NCI-H82 treated with DMSO at 0.1 percent for 48 hours (cell line): ENCODE measurements at regions not wholly inside any gene's neighbourhood (a gene's known extent, or its start where the extent isn't known, plus 50 kb on each side); places are given as distances from the start of the nearest gene placed in this dataset.
"Not testable (repeated sequence)": the region's sequence is repeated elsewhere in the genome, so short reads cannot be mapped to it uniquely, and the experiment has no call there.

Source experiments
- DNase-seq: peaks from one replicate; lab custom pipeline; 2025; ENCODE audit not compliant: unreplicated experiment; lab: John Stamatoyannopoulos, UW

DNA sequence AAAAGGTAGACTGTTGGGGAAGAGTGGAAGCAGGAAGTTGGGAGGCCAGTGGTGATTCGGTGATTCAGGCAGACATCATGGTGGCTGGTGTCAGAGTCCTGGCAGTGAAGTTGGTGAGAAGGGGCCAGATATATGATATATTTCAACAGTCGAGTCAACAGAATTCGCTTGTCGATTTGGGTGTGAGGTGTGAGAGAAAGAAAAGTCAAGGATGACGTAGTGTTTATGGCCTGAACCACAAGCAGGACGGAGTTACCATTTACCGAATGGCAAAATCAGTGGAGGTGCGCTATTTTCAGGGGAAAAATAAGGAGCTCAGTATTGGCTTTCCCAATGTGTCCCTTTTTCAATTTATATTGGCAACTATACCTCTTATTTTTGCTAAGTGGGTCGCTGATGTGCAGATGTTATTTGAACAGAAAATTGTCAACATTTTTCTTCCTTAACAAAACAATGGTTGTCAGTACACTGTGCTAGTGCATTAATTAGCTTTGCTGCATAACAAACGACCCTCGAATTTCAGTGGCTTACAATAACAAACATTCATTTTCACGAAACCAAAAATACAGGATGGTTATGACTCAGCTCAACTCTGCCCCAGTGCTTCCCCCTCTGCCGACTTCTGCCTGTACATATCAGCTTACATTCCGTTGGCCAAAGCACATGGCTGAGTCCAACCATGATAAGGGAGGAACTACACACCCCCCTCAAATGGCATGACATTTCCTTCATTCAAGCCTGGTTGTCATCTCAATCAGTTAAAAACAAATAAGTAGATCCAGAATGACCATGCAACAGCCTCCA lies 255.0 kb upstream of the ZFP64 start:
- no peak for DNase-seq

DNA sequence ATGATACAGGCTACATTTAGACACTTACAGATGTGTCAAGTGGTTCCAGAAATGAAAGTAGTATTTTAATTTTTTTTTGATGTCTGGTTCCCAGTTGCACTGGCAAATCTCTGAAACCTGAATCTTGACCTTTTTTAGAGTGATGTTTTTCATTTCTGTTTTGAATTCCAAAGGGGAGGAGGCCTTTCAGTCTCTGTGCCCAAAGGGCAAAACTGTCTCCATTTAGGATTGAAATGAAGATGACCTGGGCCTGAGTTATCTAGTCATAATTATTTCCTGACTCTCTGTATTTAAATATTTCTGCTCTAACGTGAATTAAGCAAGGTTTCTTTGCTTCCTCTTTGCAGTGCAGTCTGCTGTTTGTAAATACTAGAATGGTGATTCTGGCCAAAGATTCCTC lies 252.9 kb upstream of the ZFP64 start:
- no peak for DNase-seq

DNA sequence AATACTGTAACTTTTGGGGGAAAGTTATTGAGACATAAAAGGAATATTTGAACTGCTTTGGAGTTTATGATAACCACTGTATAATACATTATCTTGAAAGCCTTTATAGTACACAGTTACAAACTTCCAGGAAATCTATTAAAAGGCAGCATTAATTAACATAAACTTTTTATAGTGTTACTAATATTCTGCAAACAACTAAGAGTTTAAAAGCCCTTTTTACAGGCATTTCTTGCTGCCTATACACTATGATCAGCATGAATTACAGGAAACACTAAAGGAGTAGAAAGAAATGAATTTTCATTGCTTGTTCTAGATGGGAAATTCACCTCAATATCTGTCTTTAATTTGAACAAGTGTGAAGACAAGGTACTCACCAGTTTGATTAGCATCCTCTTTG lies 252.3 kb upstream of the ZFP64 start:
- DNase-seq = no peak

DNA sequence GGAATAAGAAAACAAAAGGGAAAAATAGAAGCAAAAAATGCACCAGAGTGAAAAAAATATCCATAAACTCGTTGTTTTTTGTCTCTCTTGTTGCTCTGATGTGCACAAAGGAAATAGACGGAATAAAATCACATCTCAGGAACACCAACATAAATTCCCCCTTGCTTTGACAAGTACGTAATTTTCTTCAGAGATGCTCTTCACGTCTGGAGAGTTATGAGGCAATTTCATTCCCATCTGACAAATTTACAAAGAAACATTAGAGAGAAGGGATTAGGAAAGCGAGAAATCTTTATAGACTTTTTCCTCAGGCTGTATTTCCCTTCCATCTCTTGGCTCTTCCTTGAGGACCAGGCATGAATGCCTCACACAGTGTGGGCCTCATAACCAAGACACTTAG lies 250.1 kb upstream of the ZFP64 start:
- no peak for DNase-seq

DNA sequence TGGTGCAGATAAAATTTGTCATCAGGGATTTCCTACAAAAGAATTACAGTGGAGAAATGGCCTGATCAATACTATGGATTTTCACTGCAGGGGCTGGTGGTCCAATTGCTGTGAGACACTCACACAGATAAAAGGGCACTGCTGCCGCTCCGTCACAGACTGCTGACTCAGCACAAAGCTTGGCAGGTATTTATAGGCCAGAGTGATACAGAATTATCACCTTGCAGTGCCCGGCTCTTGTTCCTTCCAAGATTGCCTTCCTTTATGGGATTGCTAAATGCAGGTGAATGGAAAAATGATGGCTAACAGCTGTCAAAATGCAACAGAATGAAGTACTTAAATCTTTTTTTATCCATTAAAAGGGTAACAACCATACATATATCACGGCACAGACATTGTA lies 247.8 kb upstream of the ZFP64 start:
- no peak for DNase-seq

DNA sequence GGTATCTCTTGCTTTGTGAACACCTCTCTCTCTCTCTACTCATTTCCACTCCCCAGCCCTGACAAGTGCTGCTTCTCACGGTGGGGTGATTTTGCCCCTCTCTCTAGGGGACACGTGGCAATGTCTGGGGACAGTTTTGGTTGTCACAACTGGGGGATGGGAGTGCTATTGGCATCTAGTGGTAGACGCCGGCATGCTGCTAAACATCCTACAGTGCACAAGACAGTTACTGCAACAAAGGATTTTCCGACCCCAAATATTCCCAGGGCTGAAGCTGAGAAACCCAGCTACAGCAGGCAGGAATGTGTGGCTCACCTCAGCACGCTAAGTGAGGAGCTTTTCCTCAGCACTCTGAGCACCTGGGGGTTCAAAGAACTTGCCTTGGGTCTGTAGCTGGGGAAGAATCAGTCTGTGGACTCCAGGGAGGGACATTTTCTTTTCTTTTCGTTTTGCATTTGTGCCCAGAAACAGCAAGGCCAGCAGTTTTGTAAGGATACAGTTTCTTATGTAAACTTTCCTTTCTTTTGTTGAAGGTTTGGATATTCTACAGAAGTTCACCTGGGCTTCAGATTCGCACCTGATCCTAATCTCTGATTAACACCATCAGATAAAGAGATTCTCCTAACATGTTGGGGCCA lies 246.9 kb upstream of the ZFP64 start:
- no peak for DNase-seq

DNA sequence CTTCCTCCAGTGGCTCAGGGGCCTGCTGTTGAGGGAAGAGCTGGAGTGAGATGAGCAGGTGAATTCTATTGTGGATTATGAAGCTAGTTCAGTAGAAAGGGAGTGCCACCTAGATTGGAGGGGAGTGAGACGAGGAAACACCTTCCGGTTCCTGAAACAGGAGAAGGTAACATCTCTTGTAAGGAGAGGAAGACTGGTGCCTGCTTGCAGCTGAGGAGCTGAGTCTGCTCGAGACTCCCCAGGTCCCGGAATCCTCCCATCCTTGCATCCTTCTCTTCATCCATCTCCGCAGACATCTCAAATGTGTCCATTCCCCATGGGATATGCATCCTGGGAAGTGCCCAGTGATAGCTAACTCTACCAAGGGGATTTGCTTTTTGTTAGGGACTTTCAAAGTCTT lies 242.9 kb upstream of the ZFP64 start:
- no peak for DNase-seq

DNA sequence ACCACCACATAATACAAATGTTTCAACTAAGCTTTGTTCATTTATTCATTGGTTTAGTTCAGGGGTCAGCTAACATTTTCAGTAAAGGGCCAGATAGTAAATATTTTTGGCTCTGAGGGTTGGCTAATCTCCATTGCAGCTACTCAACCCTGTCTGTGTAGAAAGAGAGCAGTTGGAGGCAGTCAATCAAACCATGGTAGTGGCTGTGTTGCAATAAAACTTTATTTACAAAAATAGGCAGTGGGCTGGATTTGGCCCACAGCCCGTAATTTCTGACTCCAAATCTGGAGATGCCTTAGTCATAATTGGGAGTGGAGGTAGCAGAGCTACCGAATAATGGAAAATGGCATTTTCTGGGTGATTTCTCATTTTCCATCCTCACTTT lies 242.5 kb upstream of the ZFP64 start:
- no peak for DNase-seq

DNA sequence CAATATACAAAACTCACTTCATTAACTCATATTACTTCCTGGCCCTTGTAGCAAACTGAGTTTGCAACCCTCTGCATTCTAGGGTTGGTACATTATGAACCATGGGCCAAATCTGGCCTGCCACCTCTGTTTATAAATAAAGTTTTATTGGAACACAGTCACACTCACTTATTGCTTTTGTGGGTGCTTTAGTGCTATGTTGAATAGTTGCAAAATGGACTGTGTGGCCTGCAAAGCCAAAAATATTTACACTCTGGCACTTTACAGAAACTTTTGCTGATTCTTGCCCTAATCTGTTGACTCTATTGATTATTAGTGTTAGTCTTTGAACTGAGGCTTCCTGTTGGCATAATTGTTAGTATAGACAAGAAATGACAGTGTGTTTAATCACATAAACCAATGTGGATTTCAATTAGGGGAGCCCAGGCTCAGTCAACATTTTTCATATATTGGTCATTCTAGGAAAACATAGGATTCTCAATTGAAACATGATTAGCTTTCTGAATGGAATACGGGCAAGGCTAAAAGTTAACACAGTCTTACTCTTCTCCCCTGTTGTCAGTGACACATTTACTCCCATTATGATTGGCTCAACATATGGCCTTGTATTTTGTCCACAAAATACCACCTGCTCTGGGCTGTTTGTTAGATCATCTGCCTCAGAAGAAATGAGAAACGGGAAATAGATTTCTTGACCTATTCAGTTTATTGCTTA lies 241.9 kb upstream of the ZFP64 start:
- DNase-seq = no peak

DNA sequence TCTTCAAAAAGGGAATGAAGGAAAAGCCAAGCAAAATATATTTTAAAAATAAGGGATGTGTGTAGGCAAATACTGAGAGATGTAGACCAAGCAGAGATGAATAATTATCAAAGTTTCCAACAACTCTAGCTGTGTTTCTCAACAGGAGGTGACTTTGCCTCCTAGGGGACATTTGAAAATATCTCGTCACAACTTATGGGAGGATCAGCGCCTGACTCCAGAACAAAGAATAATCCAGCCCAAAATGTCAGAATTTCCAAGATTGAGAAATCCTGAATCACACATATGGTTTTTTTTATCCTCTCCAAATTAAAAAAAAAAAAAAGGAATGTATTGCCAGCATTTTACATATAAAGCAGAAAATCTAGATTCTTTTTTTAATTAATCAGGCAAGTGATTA lies 241.2 kb upstream of the ZFP64 start:
- DNase-seq = no peak

DNA sequence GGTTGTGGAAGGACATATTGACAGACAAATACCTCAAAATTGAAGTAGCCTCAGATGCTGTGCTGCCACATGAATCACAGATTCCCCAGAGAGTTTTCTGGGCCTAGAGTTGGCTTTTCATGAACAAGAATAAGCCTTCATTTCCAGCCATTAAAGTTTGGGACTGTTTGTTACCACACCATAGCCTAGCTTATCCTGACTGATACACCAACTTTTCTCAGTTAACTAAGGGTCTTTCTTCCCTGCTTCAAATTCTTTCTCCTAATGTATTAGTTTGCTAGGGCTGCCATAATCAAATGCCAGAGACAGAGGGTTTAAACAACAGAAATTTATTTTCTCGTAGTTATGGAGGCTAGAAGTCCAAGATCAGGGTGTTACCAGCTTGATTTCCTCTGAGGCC lies 237.4 kb upstream of the ZFP64 start:
- DNase-seq = no peak

DNA sequence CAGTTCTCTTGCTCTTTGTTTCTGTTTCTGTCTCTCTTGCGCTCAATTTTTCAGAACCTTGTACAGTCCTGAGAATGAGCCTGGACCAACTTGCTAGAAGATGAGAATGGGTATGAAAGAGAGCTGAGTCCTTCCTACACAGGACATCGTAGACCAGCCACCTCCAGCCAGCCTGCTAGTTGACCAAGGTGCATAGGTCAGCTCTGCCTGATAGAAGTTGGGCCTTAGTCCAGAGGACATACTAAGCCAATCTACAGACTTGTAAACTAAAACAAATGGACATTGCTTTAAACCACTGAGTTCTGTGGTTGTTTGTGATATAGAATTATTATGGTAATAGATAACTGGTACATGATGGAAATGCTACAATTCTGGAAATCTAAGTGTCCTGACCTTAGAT lies 236.4 kb upstream of the ZFP64 start:
- DNase-seq = no peak

DNA sequence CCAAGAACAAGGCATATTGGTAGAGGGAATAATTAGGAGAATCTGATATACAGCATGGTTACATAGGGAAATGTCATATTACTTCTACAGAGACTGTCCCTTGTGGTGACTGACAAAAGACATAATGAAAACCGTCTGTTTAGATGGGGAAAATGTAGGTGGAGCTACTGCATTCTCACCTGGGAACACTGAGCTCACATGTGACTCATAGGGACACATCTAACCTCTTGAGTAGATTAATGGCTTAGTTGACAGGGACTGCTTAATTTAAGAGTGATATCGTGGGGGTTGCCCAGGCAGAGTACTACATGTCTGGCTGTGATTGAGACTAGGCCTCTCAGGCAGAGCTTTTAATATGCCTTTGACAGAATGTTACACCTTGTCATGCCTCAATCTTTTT lies 235.3 kb upstream of the ZFP64 start:
- peak; percentile 33 for DNase-seq

DNA sequence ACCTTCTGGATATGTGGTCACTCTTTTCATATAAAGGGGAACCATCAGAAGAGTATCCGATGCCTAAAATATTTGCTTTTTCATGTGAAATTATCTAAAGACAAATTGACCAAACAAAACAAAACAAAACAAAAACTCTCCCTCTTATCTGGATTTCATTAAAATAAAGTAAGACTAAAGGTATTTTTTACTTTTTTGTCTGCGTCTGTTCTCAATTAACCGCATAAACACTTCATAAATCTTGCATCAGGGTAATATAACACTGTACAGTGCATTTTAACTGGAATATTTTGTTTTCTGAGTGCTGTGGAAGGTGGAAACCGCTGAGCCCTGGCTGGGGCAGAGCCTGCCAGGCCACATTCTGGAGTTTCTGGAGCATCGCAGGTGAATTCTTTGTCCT lies 234.1 kb upstream of the ZFP64 start:
- DNase-seq = no peak

DNA sequence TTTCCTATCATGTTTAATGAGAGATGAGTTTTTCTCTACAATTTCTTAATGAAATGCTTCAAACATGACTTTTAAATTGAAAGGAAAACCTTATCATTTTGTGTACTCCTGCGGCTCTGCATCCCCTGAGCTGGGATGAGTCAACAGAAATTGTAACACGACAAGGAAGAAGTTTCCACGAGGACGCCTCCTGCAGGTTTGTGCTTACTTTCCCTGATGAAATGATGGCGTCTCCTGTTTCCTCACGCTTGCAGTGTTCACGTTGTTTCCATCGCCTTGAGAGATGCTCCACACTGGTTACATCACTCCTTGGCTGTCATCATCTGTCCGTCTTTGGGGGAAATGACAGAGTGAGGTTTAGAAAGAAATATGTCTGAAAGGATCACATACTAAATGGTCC lies 233.7 kb upstream of the ZFP64 start:
- DNase-seq = no peak

DNA sequence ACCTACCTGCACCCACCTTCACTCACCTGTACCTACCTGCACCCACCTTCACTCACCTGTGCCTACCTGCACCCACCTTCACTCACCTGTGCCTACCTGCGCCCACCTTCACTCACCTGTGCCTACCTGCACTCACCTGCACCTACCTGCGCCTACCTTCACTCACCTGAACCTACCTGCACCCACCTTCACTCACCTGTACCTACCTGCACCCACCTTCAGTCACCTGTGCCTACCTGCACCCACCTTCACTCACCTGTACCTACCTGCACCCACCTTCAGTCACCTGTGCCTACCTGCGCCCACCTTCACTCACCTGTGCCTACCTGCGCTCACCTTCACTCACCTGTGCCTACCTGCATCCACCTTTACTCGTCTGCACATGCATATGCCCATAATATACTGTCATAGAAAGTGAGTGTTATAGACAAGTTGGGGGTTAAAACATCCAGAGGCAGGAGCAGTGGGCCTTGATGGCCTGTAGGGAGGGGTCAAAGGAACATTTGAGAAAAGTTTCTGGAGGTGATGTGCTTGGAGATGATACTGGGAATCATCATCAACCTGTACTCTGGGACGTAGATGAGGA lies 232.9 kb upstream of the ZFP64 start:
- not testable (repeated sequence) for DNase-seq

DNA sequence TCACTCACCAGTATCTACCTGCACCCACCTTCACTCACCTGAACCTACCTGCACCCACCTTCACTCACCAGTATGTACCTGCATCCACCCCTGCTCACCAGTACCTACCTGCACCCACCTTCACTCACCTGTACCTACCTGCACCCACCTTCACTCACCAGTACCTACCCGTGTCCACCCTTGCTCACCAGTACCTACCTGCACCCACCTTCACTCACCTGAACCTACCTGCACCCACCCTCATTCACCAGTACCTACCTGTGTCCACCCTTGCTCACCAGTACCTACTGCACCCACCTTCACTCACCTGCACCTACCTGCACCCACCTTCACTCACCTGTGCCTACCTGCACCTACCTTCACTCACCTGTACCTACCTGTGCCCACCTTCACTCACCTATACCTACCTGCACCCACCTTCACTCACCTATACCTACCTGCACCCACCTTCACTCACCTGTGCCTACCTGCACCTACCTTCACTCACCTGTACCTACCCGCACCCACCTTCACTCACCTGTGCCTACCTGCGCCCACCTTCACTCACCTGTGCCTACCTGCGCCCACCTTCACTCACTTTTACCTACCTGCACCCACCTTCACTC lies 232.1 kb upstream of the ZFP64 start:
- not testable (repeated sequence) for DNase-seq

DNA sequence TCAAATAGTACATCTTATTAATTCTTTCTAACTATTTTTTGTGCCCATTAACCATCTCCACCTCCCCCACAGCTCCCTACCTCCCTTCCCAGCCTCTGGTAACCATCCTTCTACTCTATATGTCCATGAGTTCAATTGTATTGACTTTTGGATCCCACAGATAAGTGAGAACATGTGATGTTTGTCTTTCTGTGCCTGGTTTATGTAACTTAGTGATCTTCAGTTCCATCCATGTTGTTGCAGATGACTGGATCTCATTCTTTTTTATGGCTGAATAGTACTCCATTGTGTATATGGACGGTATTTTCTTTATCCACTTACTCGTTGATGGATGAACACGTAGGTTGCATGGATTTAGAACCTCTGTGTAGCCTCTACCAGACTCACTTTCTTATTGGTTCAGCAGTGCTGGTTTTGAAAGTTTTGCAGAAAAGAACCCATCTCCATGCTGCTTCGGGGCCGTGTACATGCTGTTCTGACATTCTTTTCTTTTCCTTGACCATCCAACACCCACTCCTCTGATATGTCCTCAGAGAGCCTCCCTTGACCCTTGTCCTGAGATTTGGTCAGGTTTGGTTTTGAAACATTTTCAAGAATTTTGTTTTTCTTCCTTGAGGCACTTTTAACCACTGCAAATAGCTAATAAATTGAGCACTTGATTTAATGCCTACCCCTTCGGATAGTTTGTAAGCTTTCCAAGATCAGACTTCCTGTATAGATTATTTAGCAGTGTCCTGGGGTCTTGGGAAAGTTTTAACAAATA lies 231.2 kb upstream of the ZFP64 start:
- DNase-seq = no peak

DNA sequence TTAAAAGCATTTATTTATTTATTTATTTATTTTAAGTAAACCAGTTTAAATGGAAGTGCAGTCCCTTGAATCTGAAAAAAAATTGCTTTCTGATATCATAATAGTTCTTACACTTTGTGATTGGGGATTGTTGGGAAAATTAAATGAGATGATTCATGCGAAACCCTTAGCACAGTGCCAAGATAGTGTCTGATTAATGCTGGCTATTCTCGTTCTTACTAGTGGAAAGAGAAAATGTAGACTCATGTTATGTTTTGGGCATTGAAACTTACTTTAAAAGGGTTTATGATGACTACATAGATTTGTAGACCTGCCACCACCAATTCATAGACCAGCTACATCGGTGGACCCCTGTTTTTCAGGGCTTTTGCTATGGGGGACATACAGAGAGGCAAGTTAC lies 229.2 kb upstream of the ZFP64 start:
- DNase-seq = no peak

DNA sequence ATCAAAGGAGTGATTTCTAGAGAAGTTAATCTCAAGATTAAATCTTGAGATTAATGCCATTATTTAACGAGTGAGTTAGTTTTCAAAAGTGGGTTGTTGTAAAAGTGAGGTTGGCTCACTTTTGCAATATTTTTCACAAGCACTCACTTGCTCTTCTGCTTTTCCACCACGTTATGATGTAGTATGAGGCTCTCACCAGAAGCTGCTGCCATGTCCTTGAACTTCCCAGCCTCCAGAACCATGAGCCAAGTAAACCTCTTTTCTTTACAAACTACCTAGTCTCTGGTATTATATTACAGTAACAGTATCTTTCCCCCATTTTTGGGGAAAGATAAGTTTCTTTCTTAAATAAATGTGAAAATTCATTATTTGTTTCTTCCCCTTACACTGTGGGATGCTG lies 227.6 kb upstream of the ZFP64 start:
- DNase-seq = no peak

DNA sequence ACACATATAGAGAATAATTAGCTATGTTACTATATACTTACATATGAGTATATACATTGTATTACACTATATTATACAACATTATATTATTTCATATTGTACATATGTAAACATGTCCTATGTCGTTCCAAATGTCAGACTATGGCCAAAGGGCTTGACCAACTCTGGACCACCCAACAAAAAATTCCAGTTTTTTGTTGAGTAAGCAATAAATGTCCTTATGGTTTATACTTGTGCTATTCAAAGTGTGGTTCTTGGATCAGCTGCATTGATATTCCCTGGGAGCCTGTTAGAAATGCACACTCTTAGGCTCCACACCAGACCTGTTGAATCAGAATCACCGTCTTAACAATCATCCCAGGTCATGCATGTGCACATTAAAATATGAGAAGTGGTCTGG lies 225.4 kb upstream of the ZFP64 start:
- DNase-seq = no peak
